Calu3 (cell line): ENCODE measurements at regions not wholly inside any gene's neighbourhood (a gene's known extent, or its start where the extent isn't known, plus 50 kb on each side); places are given as distances from the start of the nearest gene placed in this dataset.

Experiments
- BruUV-seq: library from RNA; stranded (reverse); fragments of 400-500 nt; replicated peaks from 2 replicates; lab custom pipeline; 2021; lab: Mats Ljungman, UMichigan
- CTCF ChIA-PET: fragments of 300-600 bp; sonication (Branson Sonifier 250); formaldehyde crosslinking; loops from one replicate; lab custom pipeline; 2022; ENCODE audit warnings: antibody characterized with exemption; lab: Charles Lee
- DNase-seq: peaks from one replicate; pipeline ENCODE4 v3.0.0; 2022
- H3K27ac Mint-ChIP-seq: one replicate; pipeline ENCODE4 v1.8.0; 2022; ENCODE audit warnings: mixed read lengths; ENCODE audit not compliant: unreplicated experiment
- H3K27me3 Mint-ChIP-seq: one replicate; pipeline ENCODE4 v1.8.0; 2022; ENCODE audit warnings: mixed read lengths; ENCODE audit not compliant: unreplicated experiment
- H3K36me3 Mint-ChIP-seq: one replicate; pipeline ENCODE4 v1.8.0; 2022; ENCODE audit warnings: mild to moderate bottlenecking, moderate library complexity, mixed read lengths; ENCODE audit not compliant: insufficient read depth, unreplicated experiment
- H3K4me1 Mint-ChIP-seq: one replicate; pipeline ENCODE4 v1.8.0; 2022; ENCODE audit warnings: mild to moderate bottlenecking, low read depth, mixed read lengths; ENCODE audit not compliant: unreplicated experiment
- H3K4me3 Mint-ChIP-seq: one replicate; pipeline ENCODE4 v1.8.0; 2022; ENCODE audit warnings: mild to moderate bottlenecking, low read depth, moderate library complexity, mixed read lengths; ENCODE audit not compliant: unreplicated experiment
- H3K9me3 Mint-ChIP-seq: one replicate; pipeline ENCODE4 v1.8.0; 2022; ENCODE audit warnings: low read depth, mixed read lengths; ENCODE audit not compliant: unreplicated experiment
- intact Hi-C: fragments of 100-400 bp; cut with micrococcal nuclease; formaldehyde crosslinking; loops from one replicate; pipeline ENCODE4 v1.10.0; 2022; ENCODE audit not compliant: unreplicated experiment
- TF ChIP-seq, protein P1 (sequence below): fragments of 200-600 bp; IDR thresholded peaks from one replicate; pipeline ENCODE4 v1.8.0; 2022; ENCODE audit warnings: antibody characterized with exemption; ENCODE audit not compliant: unreplicated experiment

DNA sequence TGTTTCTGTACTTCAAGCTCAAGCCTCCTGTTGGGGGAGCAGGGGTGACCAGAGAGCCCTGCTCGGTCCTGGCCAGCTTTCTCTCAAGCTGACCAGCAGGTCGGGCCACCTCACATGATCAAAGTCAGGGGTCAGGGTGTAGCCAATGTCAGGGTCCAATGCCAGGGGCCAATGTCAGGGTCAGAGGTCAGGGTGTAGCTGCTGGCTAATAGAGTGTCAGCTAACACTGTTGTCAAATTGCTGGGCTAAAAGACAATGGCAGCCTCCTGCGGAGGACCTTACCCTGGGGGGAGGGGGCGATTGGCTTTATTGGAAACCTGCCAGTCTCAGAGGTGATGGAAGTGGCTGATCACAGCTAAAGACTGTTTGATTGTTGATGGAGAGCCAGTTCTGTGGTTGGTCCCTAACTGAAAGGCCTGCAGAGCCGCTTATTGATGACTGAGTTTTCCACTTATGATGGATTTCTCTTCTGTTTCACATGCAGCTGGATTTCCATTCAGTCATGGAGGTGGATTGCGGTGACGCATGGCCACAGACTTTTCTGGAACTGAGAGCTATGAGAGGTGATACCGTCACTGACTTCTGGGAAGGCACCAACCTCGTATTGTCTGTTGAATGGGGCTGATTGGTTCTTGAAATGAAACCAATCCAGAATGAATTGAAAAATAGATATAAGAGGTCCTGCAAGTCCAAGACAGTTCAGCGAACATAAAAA lies 97.4 kb upstream of the ZFHX3 start:
- H3K36me3 Mint-ChIP-seq = no peaks in the 10 kb centered on the region
- DNase-seq = no peak
- CTCF ChIA-PET = interaction anchor here (1.0 kb wide), 1 partner anchor 313 kb away, joined by 3 read pairs; no protein-coding TSS in a partner anchor
- H3K27ac Mint-ChIP-seq = no peak overlapping the region
- no peak overlapping the region for H3K4me3 Mint-ChIP-seq
- H3K4me1 Mint-ChIP-seq = peaks cover 10% of the 10 kb centered on the region
- TF ChIP-seq, protein P1, sequence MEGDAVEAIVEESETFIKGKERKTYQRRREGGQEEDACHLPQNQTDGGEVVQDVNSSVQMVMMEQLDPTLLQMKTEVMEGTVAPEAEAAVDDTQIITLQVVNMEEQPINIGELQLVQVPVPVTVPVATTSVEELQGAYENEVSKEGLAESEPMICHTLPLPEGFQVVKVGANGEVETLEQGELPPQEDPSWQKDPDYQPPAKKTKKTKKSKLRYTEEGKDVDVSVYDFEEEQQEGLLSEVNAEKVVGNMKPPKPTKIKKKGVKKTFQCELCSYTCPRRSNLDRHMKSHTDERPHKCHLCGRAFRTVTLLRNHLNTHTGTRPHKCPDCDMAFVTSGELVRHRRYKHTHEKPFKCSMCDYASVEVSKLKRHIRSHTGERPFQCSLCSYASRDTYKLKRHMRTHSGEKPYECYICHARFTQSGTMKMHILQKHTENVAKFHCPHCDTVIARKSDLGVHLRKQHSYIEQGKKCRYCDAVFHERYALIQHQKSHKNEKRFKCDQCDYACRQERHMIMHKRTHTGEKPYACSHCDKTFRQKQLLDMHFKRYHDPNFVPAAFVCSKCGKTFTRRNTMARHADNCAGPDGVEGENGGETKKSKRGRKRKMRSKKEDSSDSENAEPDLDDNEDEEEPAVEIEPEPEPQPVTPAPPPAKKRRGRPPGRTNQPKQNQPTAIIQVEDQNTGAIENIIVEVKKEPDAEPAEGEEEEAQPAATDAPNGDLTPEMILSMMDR = no peak
- no TSS peak for BruUV-seq
- peaks cover 53% of the 10 kb centered on the region for H3K27me3 Mint-ChIP-seq
- H3K9me3 Mint-ChIP-seq = no peaks in the 10 kb centered on the region
- intact Hi-C loops = loop anchor here (2.0 kb wide), 1 partner anchor 25 kb away; no protein-coding TSS in a partner anchor

DNA sequence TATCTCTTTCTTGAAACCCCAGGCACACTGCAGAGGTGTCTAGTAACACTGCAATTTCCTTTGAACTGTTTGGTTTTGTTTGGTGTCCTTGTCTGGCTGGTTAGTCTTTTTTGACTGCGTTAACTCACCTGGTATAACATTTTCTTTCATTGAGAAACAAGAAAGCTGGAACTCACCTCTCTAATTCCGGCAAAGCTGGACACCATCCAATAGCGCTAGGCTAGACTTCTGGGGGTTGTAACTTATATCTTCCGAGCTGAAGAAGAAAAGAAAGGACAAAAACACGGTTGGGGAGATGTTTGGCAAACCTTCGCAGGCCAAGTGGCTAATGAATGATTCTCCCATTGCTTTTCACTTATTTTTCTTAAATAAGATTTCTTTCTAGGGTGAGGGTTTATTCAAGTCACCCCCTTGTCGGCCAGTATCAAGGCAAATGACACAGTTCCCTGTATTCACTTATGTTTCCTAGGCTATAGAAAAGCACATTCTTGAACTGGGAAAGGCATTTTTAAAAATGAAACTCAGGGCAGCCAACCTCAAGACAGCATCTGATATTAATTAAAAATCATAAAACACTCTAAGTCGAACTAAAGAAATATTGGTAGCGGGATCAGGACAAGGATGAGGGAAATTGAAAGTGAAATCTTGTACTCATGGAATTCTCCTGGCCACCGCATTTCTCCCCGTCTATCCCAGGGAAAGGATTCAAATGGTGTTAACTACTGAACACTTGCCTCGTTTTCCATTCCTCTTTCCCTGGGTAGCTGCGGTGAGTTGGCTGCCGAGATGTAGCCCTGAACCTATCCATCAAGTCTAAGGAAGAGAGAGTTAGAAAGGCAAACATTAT lies 95.9 kb upstream of the ZFHX3 start:
- Mint-ChIP-seq H3K9me3 (no peaks in the 10 kb centered on the region), H3K4me3 (peak overlapping the region; percentile 32), H3K27ac (no peak overlapping the region), H3K4me1 (peaks cover 10% of the 10 kb centered on the region), H3K36me3 (no peaks in the 10 kb centered on the region), H3K27me3 (peaks cover 68% of the 10 kb centered on the region)
- CTCF ChIA-PET = interaction anchor here (1.0 kb wide), 1 partner anchor 312 kb away, joined by 3 read pairs; no protein-coding TSS in a partner anchor
- TF ChIP-seq, protein P1 = no peak
- DNase-seq = no peak
- BruUV-seq = no TSS peak
- intact Hi-C loops = loop anchor here (2.0 kb wide), 1 partner anchor 27 kb away; no protein-coding TSS in a partner anchor

DNA sequence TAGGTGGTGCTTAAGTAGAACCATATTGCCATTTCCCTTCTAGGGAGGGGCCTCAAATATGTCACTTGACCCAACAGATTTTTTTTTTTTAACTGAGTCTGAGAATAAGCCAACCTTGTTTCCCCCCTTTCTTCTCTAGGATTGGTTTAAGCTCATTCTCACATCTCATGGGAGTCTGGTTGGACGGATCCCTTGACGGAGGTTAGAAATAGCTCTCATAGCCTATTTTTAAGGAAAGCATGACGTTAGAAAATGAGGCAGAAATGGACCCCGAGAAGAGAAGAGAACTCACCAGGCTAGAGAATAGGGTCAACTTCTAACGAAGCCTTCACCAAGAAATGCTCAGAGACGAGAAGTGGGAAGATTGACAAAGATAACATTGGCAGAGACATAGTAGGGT lies 95.1 kb upstream of the ZFHX3 start:
- H3K4me1 Mint-ChIP-seq = peaks cover 10% of the 10 kb centered on the region
- DNase-seq = no peak
- H3K9me3 Mint-ChIP-seq = no peaks in the 10 kb centered on the region
- no peak overlapping the region for H3K4me3 Mint-ChIP-seq
- H3K27me3 Mint-ChIP-seq = peaks cover 76% of the 10 kb centered on the region
- TF ChIP-seq, protein P1 = no peak
- intact Hi-C loops = no loop called here
- no peaks in the 10 kb centered on the region for H3K36me3 Mint-ChIP-seq
- H3K27ac Mint-ChIP-seq = no peak overlapping the region
- no TSS peak for BruUV-seq
- CTCF ChIA-PET = no interaction called here

DNA sequence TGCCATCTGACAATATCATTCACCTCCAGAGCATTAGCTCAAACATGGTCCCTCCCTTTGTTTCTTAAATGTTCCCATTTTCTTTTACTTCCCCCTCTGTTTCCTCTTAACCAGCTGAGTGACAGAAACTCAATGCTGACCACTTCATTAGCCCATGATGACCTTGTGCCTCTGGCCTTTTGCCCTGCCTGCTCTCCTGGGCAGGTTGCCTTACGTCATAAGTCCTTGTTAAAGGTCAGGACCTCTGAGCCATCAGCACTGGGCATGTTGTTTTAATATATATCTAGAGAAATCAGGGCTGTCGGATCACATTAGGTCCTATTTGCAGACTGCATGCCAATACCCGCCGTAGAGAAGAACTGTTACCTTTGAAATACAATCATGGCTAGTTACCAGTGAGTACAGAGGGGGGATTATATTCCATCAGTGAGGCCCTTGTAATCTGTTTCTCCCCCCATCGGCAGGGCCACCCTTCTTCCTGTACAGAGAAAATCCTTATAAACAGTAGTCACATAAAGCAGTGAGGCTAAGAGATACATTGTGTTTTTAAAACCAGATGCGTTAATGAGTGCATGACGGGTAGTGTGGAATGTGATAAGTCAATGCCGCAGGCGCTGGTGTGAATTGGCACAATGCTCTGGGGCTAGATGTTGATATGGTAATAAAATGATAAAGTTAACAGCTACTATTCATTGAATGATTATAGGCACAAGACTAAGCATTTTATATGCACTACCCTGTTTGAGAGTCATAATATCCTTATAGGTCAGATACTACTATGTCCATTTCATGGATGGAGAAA lies 94.3 kb upstream of the ZFHX3 start:
- intact Hi-C loops = no loop called here
- no peak overlapping the region for H3K4me3 Mint-ChIP-seq
- peaks cover 84% of the 10 kb centered on the region for H3K27me3 Mint-ChIP-seq
- no TSS peak for BruUV-seq
- no peaks in the 10 kb centered on the region for H3K9me3 Mint-ChIP-seq
- DNase-seq = no peak
- no peaks in the 10 kb centered on the region for H3K36me3 Mint-ChIP-seq
- H3K4me1 Mint-ChIP-seq = peaks cover 10% of the 10 kb centered on the region
- TF ChIP-seq, protein P1 = no peak
- H3K27ac Mint-ChIP-seq = no peak overlapping the region
- CTCF ChIA-PET = no interaction called here
